ENCODE measurements at regions not wholly inside any gene's neighbourhood (a gene's known extent, or its start where the extent isn't known, plus 50 kb on each side); places are given as distances from the start of the nearest gene placed in this dataset.

GRCh38 chr5:60493372-60493771, 206.6 kb downstream of the DEPDC1B start:
- TF ChIP-seq CTCF (IDR thresholded peaks at IDR 0.05; ENCODE audit: low read depth, low read length, missing input control) (no peak), YY1 (IDR thresholded peaks at IDR 0.05) (no peak), REST (IDR thresholded peaks at IDR 0.05) (no peak), RAD21 (IDR thresholded peaks at IDR 0.05) (no peak), MAX (IDR thresholded peaks at IDR 0.05) (no peak), RXRA (IDR thresholded peaks at IDR 0.05) (no peak), ATF3 (IDR thresholded peaks at IDR 0.05) (no peak), TAF1 (conservative IDR thresholded peaks at IDR 0.05) (no peak), HNF4A (conservative IDR thresholded peaks at IDR 0.05) (no peak), ZBTB33 (IDR thresholded peaks at IDR 0.05) (no peak), GABPA (IDR thresholded peaks at IDR 0.05 in 1 of 2, conservative IDR thresholded peaks at IDR 0.05 in 1 of 2) (no peak), NR2F2 (IDR thresholded peaks at IDR 0.05) (no peak), FOXA1 (IDR thresholded peaks at IDR 0.05) (no peak)

Data from liver (tissue), 3 donors.